PFSK-1 (cell line): ENCODE measurements at regions not wholly inside any gene's neighbourhood (a gene's known extent, or its start where the extent isn't known, plus 50 kb on each side); places are given as distances from the start of the nearest gene placed in this dataset.

ENCODE experiments used
- FOXP2 ChIP-seq: optimal IDR thresholded peaks from 2 replicates; pipeline ENCODE3; 2011; ENCODE audit warnings: borderline replicate concordance, control low read depth, inconsistent platforms; ENCODE audit not compliant: insufficient read depth; ENCODE audit errors: extremely low read length, extremely low read depth
- POLR2AphosphoS5 ChIP-seq: IDR thresholded peaks from 2 replicates; pipeline ENCODE4 v1.6.1; 2012; ENCODE audit warnings: low read depth, mild to moderate bottlenecking, control low read depth, low read length, moderate library complexity
- REST ChIP-seq, 2 experiments: IDR thresholded peaks; 2 replicates each; pipeline versions ENCODE4 v1.6.1 to v1.8.0; 2011 to 2012; ENCODE audit warnings: low read depth in 2 of 2, low read length in 2 of 2, control low read depth in 1 of 2, inconsistent platforms in 1 of 2, mild to moderate bottlenecking in 1 of 2, moderate library complexity in 1 of 2; ENCODE audit not compliant: insufficient read depth in 1 of 2
- SIN3A ChIP-seq: IDR thresholded peaks from 2 replicates; pipeline ENCODE4 v1.6.1; 2012; ENCODE audit warnings: mild to moderate bottlenecking, low read length, moderate library complexity, borderline replicate concordance; ENCODE audit not compliant: insufficient read depth
- TAF1 ChIP-seq: IDR thresholded peaks from 2 replicates; pipeline ENCODE4 v1.6.1; 2012; ENCODE audit warnings: low read length, control low read depth, borderline replicate concordance; ENCODE audit not compliant: insufficient read depth

GRCh38 chr2:234569776-234570430 lies 73.0 kb upstream of the ARL4C start:
- TF ChIP-seq POLR2AphosphoS5 (no peak), REST (IDR thresholded peaks at IDR 0.05; ENCODE audit: insufficient read depth in 1 of 2, low read depth in 2 of 2, low read length in 2 of 2) (no peak), SIN3A (no peak), TAF1 (no peak), FOXP2 (no peak)
